NCI-H748 treated with DMSO at 0.1 percent for 48 hours (cell line): ENCODE measurements at regions not wholly inside any gene's neighbourhood (a gene's known extent, or its start where the extent isn't known, plus 50 kb on each side); places are given as distances from the start of the nearest gene placed in this dataset.
"Not testable (repeated sequence)": the region's sequence is repeated elsewhere in the genome, so short reads cannot be mapped to it uniquely, and the experiment has no call there.

ENCODE experiments used
- DNase-seq: peaks from one replicate; lab custom pipeline; 2025; lab: John Stamatoyannopoulos, UW

- not testable (repeated sequence) for DNase-seq
Observed at GRCh38 chr9:6104406-6104805, 89.0 kb upstream of the RANBP6 start.

GRCh38 chr9:6103911-6104310, 88.5 kb upstream of the RANBP6 start:
- DNase-seq, result not testable (repeated sequence)

GRCh38 chr9:6102336-6102987, 87.0 kb upstream of the RANBP6 start:
- DNase-seq, result not testable (repeated sequence)

- DNase-seq, result not testable (repeated sequence)
Observed at GRCh38 chr9:6101725-6102124, 86.3 kb upstream of the RANBP6 start.

GRCh38 chr9:6099346-6099745, 83.9 kb upstream of the RANBP6 start:
- not testable (repeated sequence) for DNase-seq

GRCh38 chr9:6098431-6098830, 83.0 kb upstream of the RANBP6 start:
- DNase-seq, result no peak

- no peak for DNase-seq
Observed at GRCh38 chr9:6096821-6097220, 81.4 kb upstream of the RANBP6 start.

GRCh38 chr9:6090277-6091210, 75.1 kb upstream of the RANBP6 start:
- no peak for DNase-seq

GRCh38 chr9:6089300-6089699, 73.9 kb upstream of the RANBP6 start:
- DNase-seq, result no peak

GRCh38 chr9:6086006-6086655, 70.7 kb upstream of the RANBP6 start:
- DNase-seq, result no peak

GRCh38 chr9:6080154-6080716, 64.8 kb upstream of the RANBP6 start:
- peak; percentile 94 for DNase-seq

GRCh38 chr9:6079386-6079785, 64.0 kb upstream of the RANBP6 start:
- DNase-seq, result peak; percentile 16

GRCh38 chr9:6078382-6079105, 63.1 kb upstream of the RANBP6 start:
- no peak for DNase-seq

GRCh38 chr9:6076851-6077250, 61.4 kb upstream of the RANBP6 start:
- DNase-seq, result no peak

GRCh38 chr9:6073731-6074130, 58.3 kb upstream of the RANBP6 start:
- DNase-seq, result no peak

- no peak for DNase-seq
Observed at GRCh38 chr9:6072865-6073264, 57.4 kb upstream of the RANBP6 start.

- DNase-seq, result no peak
Observed at GRCh38 chr9:6072453-6072852, 57.0 kb upstream of the RANBP6 start.

- DNase-seq, result no peak
Observed at GRCh38 chr9:6068983-6069382, 53.6 kb upstream of the RANBP6 start.

- DNase-seq, result no peak
Observed at GRCh38 chr9:6067426-6067825, 52.0 kb upstream of the RANBP6 start.
